NCI-H2107 (cell line): ENCODE measurements at regions not wholly inside any gene's neighbourhood (a gene's known extent, or its start where the extent isn't known, plus 50 kb on each side); places are given as distances from the start of the nearest gene placed in this dataset.

Source experiments
- DNase-seq: peaks from one replicate; lab custom pipeline; 2025; lab: John Stamatoyannopoulos, UW

- DNase-seq, result no peak
These were observed 639.3 kb downstream of the TOX3 start for GRCh38 chr16:51907680-51908079.

GRCh38 chr16:51900221-51900780 lies 646.6 kb downstream of the TOX3 start:
- DNase-seq, result no peak

- no peak for DNase-seq
These were observed 648.1 kb downstream of the TOX3 start for GRCh38 chr16:51898872-51899271.

GRCh38 chr16:51896013-51896412 lies 650.9 kb downstream of the TOX3 start:
- no peak for DNase-seq

- no peak for DNase-seq
These were observed 654.5 kb downstream of the TOX3 start for GRCh38 chr16:51892293-51893007.

GRCh38 chr16:51888534-51888933 lies 658.4 kb downstream of the TOX3 start:
- no peak for DNase-seq

GRCh38 chr16:51888016-51888415 lies 658.9 kb downstream of the TOX3 start:
- DNase-seq, result no peak

- DNase-seq, result no peak
These were observed 660.5 kb downstream of the TOX3 start for GRCh38 chr16:51886456-51886855.

- DNase-seq, result no peak
These were observed 662.2 kb downstream of the TOX3 start for GRCh38 chr16:51884773-51885172.

GRCh38 chr16:51881731-51882130 lies 665.2 kb downstream of the TOX3 start:
- DNase-seq, result no peak

- DNase-seq, result no peak
These were observed 666.2 kb downstream of the TOX3 start for GRCh38 chr16:51880776-51881175.

GRCh38 chr16:51877686-51878085 lies 669.3 kb downstream of the TOX3 start:
- DNase-seq, result no peak

- DNase-seq, result no peak
These were observed 670.0 kb downstream of the TOX3 start for GRCh38 chr16:51876934-51877333.

- no peak for DNase-seq
These were observed 670.4 kb downstream of the TOX3 start for GRCh38 chr16:51876601-51876875.

- DNase-seq, result no peak
These were observed 670.9 kb downstream of the TOX3 start for GRCh38 chr16:51875834-51876600.

GRCh38 chr16:51872524-51872923 lies 674.4 kb downstream of the TOX3 start:
- no peak for DNase-seq

GRCh38 chr16:51870296-51870854 lies 676.6 kb downstream of the TOX3 start:
- no peak for DNase-seq

GRCh38 chr16:51869176-51869575 lies 677.8 kb downstream of the TOX3 start:
- no peak for DNase-seq

- DNase-seq, result no peak
These were observed 678.3 kb downstream of the TOX3 start for GRCh38 chr16:51868631-51869030.

GRCh38 chr16:51867386-51868065 lies 679.4 kb downstream of the TOX3 start:
- no peak for DNase-seq

GRCh38 chr16:51864575-51864974 lies 682.4 kb downstream of the TOX3 start:
- DNase-seq, result no peak

- no peak for DNase-seq
These were observed 692.5 kb downstream of the TOX3 start for GRCh38 chr16:51854401-51854951.
